GM12878 (cell line): ENCODE measurements at regions not wholly inside any gene's neighbourhood (a gene's known extent, or its start where the extent isn't known, plus 50 kb on each side); places are given as distances from the start of the nearest gene placed in this dataset.

Source experiments
- ATAC-seq: fragments of 200-7000 bp; cut with Tn5 transposase; 3 replicates; pipeline ENCODE4 v1.9.1; 2020; ENCODE audit warnings: mild to moderate bottlenecking, moderate library complexity
- BruUV-seq: library from RNA; stranded (reverse); fragments of 400-500 nt; replicated peaks from 2 replicates; lab custom pipeline; 2021; lab: Mats Ljungman, UMichigan
- CTCF ChIA-PET: fragments of 300-600 bp; sonication (Branson Sonifier 250); formaldehyde crosslinking; extraction: SDS; loops from one replicate; lab custom pipeline; 2021; ENCODE audit warnings: inconsistent platforms; lab: Yijun Ruan, JAX
- POLR2A ChIA-PET: fragments of 350-600 bp; formaldehyde crosslinking; extraction: SDS; loops from one replicate; lab custom pipeline; 2021; ENCODE audit warnings: inconsistent platforms; lab: Charles Lee
- RAD21 ChIA-PET: fragments of 300-600 bp; sonication (Branson Sonifier 250); formaldehyde crosslinking; loops from one replicate; lab custom pipeline; 2023; ENCODE audit warnings: antibody characterized with exemption; ENCODE audit not compliant: unreplicated experiment; lab: Charles Lee
- SMC1A ChIA-PET: fragments of 300-600 bp; sonication (Branson Sonifier 250); formaldehyde crosslinking; loops from one replicate; lab custom pipeline; 2023; ENCODE audit not compliant: unreplicated experiment, uncharacterized antibody; lab: Charles Lee
- DNase-seq: peaks from one replicate; pipeline ENCODE4 v3.0.0-alpha.2; 2011; ENCODE audit warnings: low read depth, low spot score
- FAIRE-seq: peaks from 3 replicates; lab custom pipeline; 2011; peaks lifted over from hg19 to GRCh38; lab: Jason Lieb, UNC
- H2AFZ ChIP-seq: 2 replicates; pipeline ENCODE4 v1.6.0; 2011; ENCODE audit warnings: low read depth, low read length, control low read depth; ENCODE audit not compliant: control insufficient read depth
- H3K27ac ChIP-seq: 2 replicates; pipeline ENCODE4 v1.5.1; 2011; ENCODE audit warnings: control low read depth; ENCODE audit not compliant: control insufficient read depth, insufficient read depth
- H3K27me3 ChIP-seq, 2 experiments: replicated peaks in 1 of 2; 2 replicates each; pipeline versions ENCODE4 v1.6.0 to v1.6.1; 2011; ENCODE audit warnings: low read length in 1 of 2; ENCODE audit not compliant: control insufficient read depth in 2 of 2, insufficient read depth in 2 of 2
- H3K36me3 ChIP-seq, 2 experiments: 2 replicates each; pipeline ENCODE4 v1.5.1; 2011; ENCODE audit warnings: low read length in 1 of 2; ENCODE audit not compliant: control insufficient read depth in 2 of 2, insufficient read depth in 2 of 2
- H3K4me1 ChIP-seq: 2 replicates; pipeline ENCODE4 v1.6.1; 2011; ENCODE audit warnings: mild to moderate bottlenecking, low read length, moderate library complexity, mixed read lengths; ENCODE audit not compliant: control insufficient read depth, insufficient read depth
- H3K4me2 ChIP-seq: 2 replicates; pipeline ENCODE4 v1.6.0; 2011; ENCODE audit warnings: control low read depth; ENCODE audit not compliant: control insufficient read depth, insufficient read depth
- H3K4me3 ChIP-seq: fragments of 200-600 bp; sonication (generic); 2 replicates; pipeline ENCODE4 v1.5.1; 2016
- H3K79me2 ChIP-seq: 2 replicates; pipeline ENCODE4 v1.6.0; 2011; ENCODE audit warnings: low read length; ENCODE audit not compliant: control insufficient read depth, insufficient read depth
- H3K9ac ChIP-seq: 2 replicates; pipeline ENCODE4 v1.8.0; 2011; ENCODE audit warnings: low read length, control low read depth, mixed read lengths; ENCODE audit not compliant: control insufficient read depth, insufficient read depth
- H3K9me3 ChIP-seq: replicated peaks from 3 replicates; pipeline ENCODE4 v1.5.1; 2011; ENCODE audit warnings: mild to moderate bottlenecking, low read length; ENCODE audit not compliant: control insufficient read depth, insufficient read depth
- H4K20me1 ChIP-seq: 2 replicates; pipeline ENCODE4 v1.6.0; 2011; ENCODE audit not compliant: control insufficient read depth, insufficient read depth
- CHD4 ChIP-seq: fragments of 200-600 bp; sonication (generic); IDR thresholded peaks from 2 replicates; pipeline ENCODE4 v1.6.1; 2016; ENCODE audit warnings: mild to moderate bottlenecking
- EED ChIP-seq: sonication (generic); IDR thresholded peaks from 2 replicates; pipeline ENCODE4 v1.6.1; 2016; ENCODE audit warnings: antibody characterized with exemption, low read depth
- EZH2 ChIP-seq: IDR thresholded peaks from 2 replicates; pipeline ENCODE4 v1.6.1; 2012; ENCODE audit warnings: low read depth, mild to moderate bottlenecking, control low read depth, inconsistent platforms, low read length, borderline replicate concordance; ENCODE audit not compliant: control insufficient read depth
- MYB ChIP-seq: fragments of 150-350 bp; IDR thresholded peaks from 2 replicates; pipeline ENCODE4 v1.6.1; 2014; ENCODE audit warnings: mild to moderate bottlenecking, low read depth, low read length, borderline replicate concordance
- PML ChIP-seq: IDR thresholded peaks from 2 replicates; pipeline ENCODE4 v1.6.1; 2012; ENCODE audit warnings: low read length, inconsistent platforms
- SIN3A ChIP-seq: IDR thresholded peaks from 2 replicates; pipeline ENCODE4 v1.6.1; 2012; ENCODE audit warnings: low read depth, low read length, improper control_type of control experiment
- STAT1 ChIP-seq: fragments of 450-650 bp; conservative IDR thresholded peaks from 2 replicates; pipeline ENCODE4 v1.6.1; 2014; ENCODE audit warnings: antibody characterized with exemption, mild to moderate bottlenecking
- TBL1XR1 ChIP-seq: IDR thresholded peaks from 2 replicates; pipeline ENCODE4 v1.6.1; 2012; ENCODE audit warnings: low read depth, low read length, improper control_type of control experiment
- TCF7 ChIP-seq: IDR thresholded peaks from 2 replicates; pipeline ENCODE4 v1.6.1; 2014; ENCODE audit warnings: antibody characterized with exemption, borderline replicate concordance
- YBX1 ChIP-seq: fragments of 450-650 bp; IDR thresholded peaks from 2 replicates; pipeline ENCODE4 v1.6.1; 2016; ENCODE audit warnings: antibody characterized with exemption
- YY1 ChIP-seq: IDR thresholded peaks from 2 replicates; pipeline ENCODE4 v1.6.1; 2011; ENCODE audit warnings: low read depth, mild to moderate bottlenecking, low read length
- ZNF24 ChIP-seq: fragments of 450-650 bp; IDR thresholded peaks from 2 replicates; pipeline ENCODE4 v1.6.1; 2017; ENCODE audit warnings: antibody characterized with exemption, mild to moderate bottlenecking
- ZNF274 ChIP-seq: IDR thresholded peaks from one replicate; pipeline ENCODE4 v1.8.0; 2011; ENCODE audit not compliant: insufficient read length, insufficient read depth
- ZSCAN29 ChIP-seq: fragments of 450-650 bp; IDR thresholded peaks from 2 replicates; pipeline ENCODE4 v1.6.1; 2017; ENCODE audit warnings: mild to moderate bottlenecking, moderate library complexity
- WGBS: methylation state at CpG from one replicate; pipeline ENCODE4 v1.1.6; 2016; ENCODE audit warnings: low lambda C conversion rate; ENCODE audit not compliant: insufficient replicate concordance, insufficient coverage; ENCODE audit errors: missing lambda C conversion rate; 5-methylcytosine and 5-hydroxymethylcytosine counted together
- in situ Hi-C: fragments of 300-500 bp; cut with MboI; formaldehyde crosslinking; loops from 9 replicates; pipeline ENCODE4 v1.14.3; 2018; ENCODE audit warnings: mixed read lengths
- intact Hi-C: fragments of 100-400 bp; cut with micrococcal nuclease; formaldehyde crosslinking; loops from one replicate; pipeline ENCODE4 v1.14.2; 2022; ENCODE audit not compliant: unreplicated experiment
- TF ChIP-seq, protein P1 (sequence below): fragments of 450-650 bp; IDR thresholded peaks from 2 replicates; pipeline ENCODE4 v1.6.1; 2017; ENCODE audit warnings: mild to moderate bottlenecking

DNA sequence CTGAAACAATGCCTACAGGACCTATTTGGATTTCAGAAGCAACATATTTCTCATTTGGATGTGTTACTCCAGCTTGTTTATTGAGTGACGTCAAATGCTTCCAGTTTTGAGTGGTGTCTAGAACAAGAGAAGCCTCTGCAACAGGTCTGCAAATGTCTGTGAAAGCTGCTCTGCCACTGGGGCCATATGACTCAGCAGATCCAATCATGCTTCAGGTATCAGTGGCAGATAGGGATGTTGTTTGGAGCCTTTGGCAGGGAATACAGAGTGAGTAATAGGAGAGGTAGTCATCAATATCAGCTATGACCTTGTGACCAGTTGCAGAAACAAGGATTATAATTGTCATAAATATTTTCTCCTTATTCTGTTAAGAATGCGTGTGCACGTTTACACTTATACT, 141.1 kb upstream of the ZXDA start:
- RAD21 ChIA-PET: no interaction called here
- Histone ChIP-seq H3K36me3 (no peaks in the 10 kb centered on the region), H2AFZ (no peak overlapping the region), H4K20me1 (no peaks in the 10 kb centered on the region), H3K9me3 (no peaks in the 10 kb centered on the region; the same call in 2 of the 3 replicates), H3K79me2 (no peaks in the 10 kb centered on the region), H3K27me3 (no peaks in the 10 kb centered on the region), H3K27ac (no peak overlapping the region), H3K4me3 (no peak overlapping the region), H3K4me1 (no peaks in the 10 kb centered on the region), H3K4me2 (no peak overlapping the region), H3K9ac (no peak overlapping the region)
- SMC1A ChIA-PET: no interaction called here
- no TSS peak for BruUV-seq
- TF ChIP-seq ZNF24 (no peak), ZNF274 (no peak), EZH2 (no peak), TCF7 (no peak), CHD4 (no peak), TBL1XR1 (no peak), EED (no peak), STAT1 (no peak), SIN3A (no peak), PML (no peak), YY1 (no peak), YBX1 (no peak), ZSCAN29 (no peak), MYB (no peak)
- TF ChIP-seq, protein P1, sequence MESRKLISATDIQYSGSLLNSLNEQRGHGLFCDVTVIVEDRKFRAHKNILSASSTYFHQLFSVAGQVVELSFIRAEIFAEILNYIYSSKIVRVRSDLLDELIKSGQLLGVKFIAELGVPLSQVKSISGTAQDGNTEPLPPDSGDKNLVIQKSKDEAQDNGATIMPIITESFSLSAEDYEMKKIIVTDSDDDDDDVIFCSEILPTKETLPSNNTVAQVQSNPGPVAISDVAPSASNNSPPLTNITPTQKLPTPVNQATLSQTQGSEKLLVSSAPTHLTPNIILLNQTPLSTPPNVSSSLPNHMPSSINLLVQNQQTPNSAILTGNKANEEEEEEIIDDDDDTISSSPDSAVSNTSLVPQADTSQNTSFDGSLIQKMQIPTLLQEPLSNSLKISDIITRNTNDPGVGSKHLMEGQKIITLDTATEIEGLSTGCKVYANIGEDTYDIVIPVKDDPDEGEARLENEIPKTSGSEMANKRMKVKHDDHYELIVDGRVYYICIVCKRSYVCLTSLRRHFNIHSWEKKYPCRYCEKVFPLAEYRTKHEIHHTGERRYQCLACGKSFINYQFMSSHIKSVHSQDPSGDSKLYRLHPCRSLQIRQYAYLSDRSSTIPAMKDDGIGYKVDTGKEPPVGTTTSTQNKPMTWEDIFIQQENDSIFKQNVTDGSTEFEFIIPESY: no peak
- CTCF ChIA-PET: no interaction called here
- WGBS: 20% methylated on average over 3 of the region's 3 CpGs
- DNase-seq (no peak), FAIRE-seq (no peak), ATAC-seq (no peak)
- intact Hi-C loops: no loop called here
- in situ Hi-C loops: no loop called here
- POLR2A ChIA-PET: no interaction called here
